ENCODE measurements at regions not wholly inside any gene's neighbourhood (a gene's known extent, or its start where the extent isn't known, plus 50 kb on each side); places are given as distances from the start of the nearest gene placed in this dataset.

- H3K4me1 ChIP-seq (ENCODE audit: insufficient read depth, low read length, poor library complexity, severe bottlenecking): no peaks in the 10 kb centered on the region
- intact Hi-C loops (cut with micrococcal nuclease; ENCODE audit: unreplicated experiment): no loop called here
- no peaks in the 10 kb centered on the region for H3K27me3 ChIP-seq (replicated peaks; ENCODE audit: insufficient read depth, low read depth, low read length, poor library complexity)
- H3K27ac ChIP-seq (ENCODE audit: low read depth, low read length, poor library complexity, severe bottlenecking): no peak overlapping the region
- no peak for TF ChIP-seq EZH2 (IDR thresholded peaks at IDR 0.05; ENCODE audit: borderline replicate concordance, low read depth, low read length, poor library complexity, severe bottlenecking)
- TF ChIP-seq CTCF (conservative IDR thresholded peaks at IDR 0.05; ENCODE audit: low read depth, low read length): no peak
- no TSS peak for BruUV-seq (replicated peaks)
- no peak for DNase-seq (ENCODE audit: low spot score)
- no peak overlapping the region for H3K4me3 ChIP-seq (ENCODE audit: low read depth, low read length, poor library complexity, severe bottlenecking)
- ChIA-PET CTCF (no interaction called here), POLR2A (ENCODE audit: low non-redundant PET) (no interaction called here)
- no peaks in the 10 kb centered on the region for H3K9me3 ChIP-seq (ENCODE audit: low read depth, low read length, poor library complexity, severe bottlenecking)
- H3K36me3 ChIP-seq (ENCODE audit: insufficient read depth, low read length, poor library complexity, severe bottlenecking): no peaks in the 10 kb centered on the region
Measured at GRCh38 chr4:110368409-110368808, 107.5 kb upstream of the ENPEP start.

- Histone ChIP-seq H3K27me3 (replicated peaks; ENCODE audit: insufficient read depth, low read depth, low read length, poor library complexity) (no peaks in the 10 kb centered on the region), H3K4me1 (ENCODE audit: insufficient read depth, low read length, poor library complexity, severe bottlenecking) (no peaks in the 10 kb centered on the region), H3K9me3 (ENCODE audit: low read depth, low read length, poor library complexity, severe bottlenecking) (no peaks in the 10 kb centered on the region), H3K4me3 (ENCODE audit: low read depth, low read length, poor library complexity, severe bottlenecking) (no peak overlapping the region), H3K27ac (ENCODE audit: low read depth, low read length, poor library complexity, severe bottlenecking) (no peak overlapping the region), H3K36me3 (ENCODE audit: insufficient read depth, low read length, poor library complexity, severe bottlenecking) (no peaks in the 10 kb centered on the region)
- TF ChIP-seq EZH2 (IDR thresholded peaks at IDR 0.05; ENCODE audit: borderline replicate concordance, low read depth, low read length, poor library complexity, severe bottlenecking) (no peak), CTCF (conservative IDR thresholded peaks at IDR 0.05; ENCODE audit: low read depth, low read length) (no peak)
- POLR2A ChIA-PET (ENCODE audit: low non-redundant PET): no interaction called here
- intact Hi-C loops (cut with micrococcal nuclease; ENCODE audit: unreplicated experiment): no loop called here
- CTCF ChIA-PET: interaction anchor here (0.8 kb wide), 1 partner anchor 113 kb away, joined by 3 read pairs; no protein-coding TSS in a partner anchor
- no TSS peak for BruUV-seq (replicated peaks)
- DNase-seq (ENCODE audit: low spot score): no peak
Measured at GRCh38 chr4:110367156-110367555, 108.8 kb upstream of the ENPEP start.

- no peak overlapping the region for H3K27ac ChIP-seq (ENCODE audit: low read depth, low read length, poor library complexity, severe bottlenecking)
- ChIA-PET CTCF (no interaction called here), POLR2A (ENCODE audit: low non-redundant PET) (no interaction called here)
- no peak for DNase-seq (ENCODE audit: low spot score)
- TF ChIP-seq EZH2 (IDR thresholded peaks at IDR 0.05; ENCODE audit: borderline replicate concordance, low read depth, low read length, poor library complexity, severe bottlenecking) (no peak), CTCF (conservative IDR thresholded peaks at IDR 0.05; ENCODE audit: low read depth, low read length) (no peak)
- H3K4me1 ChIP-seq (ENCODE audit: insufficient read depth, low read length, poor library complexity, severe bottlenecking): no peaks in the 10 kb centered on the region
- intact Hi-C loops (cut with micrococcal nuclease; ENCODE audit: unreplicated experiment): no loop called here
- no peaks in the 10 kb centered on the region for H3K36me3 ChIP-seq (ENCODE audit: insufficient read depth, low read length, poor library complexity, severe bottlenecking)
- no TSS peak for BruUV-seq (replicated peaks)
- H3K9me3 ChIP-seq (ENCODE audit: low read depth, low read length, poor library complexity, severe bottlenecking): no peaks in the 10 kb centered on the region
- H3K4me3 ChIP-seq (ENCODE audit: low read depth, low read length, poor library complexity, severe bottlenecking): no peak overlapping the region
- no peaks in the 10 kb centered on the region for H3K27me3 ChIP-seq (replicated peaks; ENCODE audit: insufficient read depth, low read depth, low read length, poor library complexity)
Measured at GRCh38 chr4:110365761-110366160, 110.2 kb upstream of the ENPEP start.

All from A673 (cell line).